Astrocyte (in vitro differentiated cells and primary cell): ENCODE measurements at regions not wholly inside any gene's neighbourhood (a gene's known extent, or its start where the extent isn't known, plus 50 kb on each side); places are given as distances from the start of the nearest gene placed in this dataset.

Experiments
- EZH2 ChIP-seq: IDR thresholded peaks from 2 replicates; pipeline ENCODE4 v1.6.1; 2012; ENCODE audit warnings: mild to moderate bottlenecking, low read length, inconsistent platforms; ENCODE audit not compliant: insufficient read depth
- TF ChIP-seq, protein P1 (sequence below): IDR thresholded peaks from 2 replicates; pipeline ENCODE4 v1.5.1; 2011; ENCODE audit warnings: low read depth, mild to moderate bottlenecking, inconsistent platforms, low read length, moderate library complexity; ENCODE audit not compliant: insufficient read depth

GRCh38 chr5:173429489-173430150 is 101.4 kb upstream of the STC2 start:
- no peak for TF ChIP-seq EZH2
- TF ChIP-seq, protein P1, sequence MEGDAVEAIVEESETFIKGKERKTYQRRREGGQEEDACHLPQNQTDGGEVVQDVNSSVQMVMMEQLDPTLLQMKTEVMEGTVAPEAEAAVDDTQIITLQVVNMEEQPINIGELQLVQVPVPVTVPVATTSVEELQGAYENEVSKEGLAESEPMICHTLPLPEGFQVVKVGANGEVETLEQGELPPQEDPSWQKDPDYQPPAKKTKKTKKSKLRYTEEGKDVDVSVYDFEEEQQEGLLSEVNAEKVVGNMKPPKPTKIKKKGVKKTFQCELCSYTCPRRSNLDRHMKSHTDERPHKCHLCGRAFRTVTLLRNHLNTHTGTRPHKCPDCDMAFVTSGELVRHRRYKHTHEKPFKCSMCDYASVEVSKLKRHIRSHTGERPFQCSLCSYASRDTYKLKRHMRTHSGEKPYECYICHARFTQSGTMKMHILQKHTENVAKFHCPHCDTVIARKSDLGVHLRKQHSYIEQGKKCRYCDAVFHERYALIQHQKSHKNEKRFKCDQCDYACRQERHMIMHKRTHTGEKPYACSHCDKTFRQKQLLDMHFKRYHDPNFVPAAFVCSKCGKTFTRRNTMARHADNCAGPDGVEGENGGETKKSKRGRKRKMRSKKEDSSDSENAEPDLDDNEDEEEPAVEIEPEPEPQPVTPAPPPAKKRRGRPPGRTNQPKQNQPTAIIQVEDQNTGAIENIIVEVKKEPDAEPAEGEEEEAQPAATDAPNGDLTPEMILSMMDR: no peak
